GM21528 (cell line): ENCODE measurements at regions not wholly inside any gene's neighbourhood (a gene's known extent, or its start where the extent isn't known, plus 50 kb on each side); places are given as distances from the start of the nearest gene placed in this dataset.

Experiments used
- ATAC-seq: cut with Tn5 transposase; IDR thresholded peaks from one replicate; pipeline ENCODE4 v1.9.1; 2021; ENCODE audit warnings: mild to moderate bottlenecking, moderate library complexity; ENCODE audit not compliant: unreplicated experiment, low FRiP score

GRCh38 chr4:13190093-13190721, 293.9 kb downstream of the RAB28 start:
- ATAC-seq, result no peak

GRCh38 chr4:13184199-13184598, 299.9 kb downstream of the RAB28 start:
- no peak for ATAC-seq

DNA sequence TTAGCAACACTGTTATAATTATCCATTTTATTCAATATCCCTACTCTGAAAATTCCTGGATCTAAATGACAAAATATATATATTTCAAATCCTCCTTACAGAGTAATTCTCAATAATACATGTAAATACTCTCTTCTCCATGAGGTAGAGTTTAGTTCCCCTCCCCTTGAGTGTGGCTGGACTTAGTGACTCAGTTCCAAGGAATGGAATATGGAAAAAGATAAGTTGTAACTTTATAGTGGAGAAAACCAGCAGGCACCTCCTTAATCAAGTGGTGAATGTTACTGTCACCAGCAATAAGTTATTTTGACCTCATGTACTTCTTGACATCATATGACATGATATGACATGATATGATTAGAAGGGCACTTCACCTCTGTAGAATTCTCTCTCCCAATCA, 302.0 kb downstream of the RAB28 start:
- no peak for ATAC-seq

- no peak for ATAC-seq
Measured at GRCh38 chr4:13181681-13182080, 302.5 kb downstream of the RAB28 start.

DNA sequence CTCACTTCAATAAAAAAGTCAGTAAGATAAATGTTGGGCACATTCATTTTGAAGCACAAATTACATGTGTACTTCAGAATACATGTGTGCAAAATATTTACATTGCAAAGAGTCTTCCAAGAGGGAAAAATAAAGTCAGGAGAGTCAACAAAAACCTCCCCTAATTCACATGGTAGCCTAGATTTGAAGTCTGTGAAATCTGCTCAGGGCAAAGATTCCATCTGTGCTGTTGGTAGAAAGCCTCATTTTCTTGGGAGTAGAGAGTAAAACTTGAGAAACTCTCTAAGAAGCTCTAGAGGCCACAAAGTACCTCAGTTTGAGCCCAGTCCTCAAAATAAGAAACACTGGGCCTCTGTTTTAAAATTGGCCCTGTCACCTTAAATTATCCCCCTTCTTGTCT, 303.4 kb downstream of the RAB28 start:
- ATAC-seq, result no peak

DNA sequence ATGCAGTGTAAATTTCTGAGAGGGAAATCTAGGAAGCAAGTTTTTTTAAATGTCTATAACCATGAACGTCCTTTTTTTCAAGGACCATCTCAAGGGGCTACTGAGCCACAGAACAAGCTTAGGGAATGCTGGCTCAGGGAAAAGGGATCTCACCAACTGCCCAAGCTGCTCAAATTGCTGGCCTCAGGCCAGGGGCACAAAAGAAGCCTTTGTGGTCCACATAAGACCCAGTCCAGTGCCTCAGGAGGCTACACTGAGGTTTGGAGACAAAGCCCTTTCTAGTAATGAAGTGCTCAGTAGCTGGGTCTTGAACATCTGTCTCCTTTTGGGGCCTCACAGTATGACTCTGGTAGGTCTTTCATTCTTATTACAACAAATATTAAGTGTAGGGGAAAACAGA, 305.5 kb downstream of the RAB28 start:
- no peak for ATAC-seq

GRCh38 chr4:13176741-13177142, 307.4 kb downstream of the RAB28 start:
- no peak for ATAC-seq

GRCh38 chr4:13174926-13175325, 309.2 kb downstream of the RAB28 start:
- ATAC-seq, result no peak

- no peak for ATAC-seq
Measured at GRCh38 chr4:13174001-13174400, 310.1 kb downstream of the RAB28 start.

- ATAC-seq, result no peak
Measured at GRCh38 chr4:13171292-13172057, 312.7 kb downstream of the RAB28 start.

DNA sequence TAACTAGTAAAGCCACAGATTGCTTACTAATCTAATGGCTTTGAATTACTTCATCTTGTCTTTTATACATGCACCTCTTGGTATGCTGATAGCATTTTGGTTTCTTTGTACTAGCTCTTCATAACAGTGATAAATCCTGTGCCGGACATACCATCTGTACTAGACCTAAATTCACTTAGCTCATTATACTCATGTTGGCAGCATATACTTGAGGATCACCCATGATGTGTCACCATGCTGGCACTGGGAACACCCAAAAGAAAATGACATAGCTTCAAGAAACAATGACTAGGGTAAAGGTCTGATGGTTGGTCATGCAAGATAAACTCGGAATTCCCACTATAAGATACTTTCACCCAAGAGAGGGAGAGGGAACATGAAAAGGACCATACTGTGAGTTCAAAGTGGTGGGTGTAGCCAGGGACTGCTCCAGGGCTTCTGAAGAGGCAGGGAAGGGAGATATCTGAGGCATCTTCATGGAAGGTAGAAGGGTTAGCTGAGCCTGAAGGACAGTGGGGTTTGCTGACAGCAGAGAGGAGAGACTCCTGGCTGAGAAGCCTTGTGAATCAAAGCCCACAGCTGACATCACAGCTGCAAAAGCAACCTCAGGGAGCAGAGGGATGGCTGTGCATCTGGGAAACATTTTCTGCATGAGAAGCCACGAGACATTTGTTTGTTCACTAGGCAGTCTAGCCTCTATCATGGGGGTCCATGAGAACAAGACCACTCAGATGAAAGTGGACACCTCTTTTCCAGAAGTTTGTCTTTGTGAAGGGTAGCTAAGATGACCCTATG, 314.2 kb downstream of the RAB28 start:
- ATAC-seq, result no peak

DNA sequence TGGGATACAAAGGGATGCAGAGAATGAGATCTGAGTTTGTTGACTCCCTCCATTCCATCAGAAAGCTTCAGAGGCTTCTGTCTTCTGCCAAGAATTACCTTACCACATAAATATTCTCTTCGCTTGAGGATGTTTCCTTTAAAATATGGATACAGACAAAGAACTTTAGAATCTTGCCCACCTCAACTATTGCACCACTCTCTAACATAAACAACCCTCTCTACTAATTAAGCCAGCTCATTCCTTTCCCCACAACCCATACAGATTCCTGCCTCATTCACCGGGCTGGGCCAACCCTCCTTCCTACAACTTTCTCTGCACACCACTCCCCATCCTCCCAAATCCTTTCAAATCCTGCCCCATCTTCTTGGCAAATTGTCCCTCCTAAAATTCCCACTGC, 315.8 kb downstream of the RAB28 start:
- no peak for ATAC-seq

GRCh38 chr4:13166214-13166613, 317.9 kb downstream of the RAB28 start:
- no peak for ATAC-seq

DNA sequence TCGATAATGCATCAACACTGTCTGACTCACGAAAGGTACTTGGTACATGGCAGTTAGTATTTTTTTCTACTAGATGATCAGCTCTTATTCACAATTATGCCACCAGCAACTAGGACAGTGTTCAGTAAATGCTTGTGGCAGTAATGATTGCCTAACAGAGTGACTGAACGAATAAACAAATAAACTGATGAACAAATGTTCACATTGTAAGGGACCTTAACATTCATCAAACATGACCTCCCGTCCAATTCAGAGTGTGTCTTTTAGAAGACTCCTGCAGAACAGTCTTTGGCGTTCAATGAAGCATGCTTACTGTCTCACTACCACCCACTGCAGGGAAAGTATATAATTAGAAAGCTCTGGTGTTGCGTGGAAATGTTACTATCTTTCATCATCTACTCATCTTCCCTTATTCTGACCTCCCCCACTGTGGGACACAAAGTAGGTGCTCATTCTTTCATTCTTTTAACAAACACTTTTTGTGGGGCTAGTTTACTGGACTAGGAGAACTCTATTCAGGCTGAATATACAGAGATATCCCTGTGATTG, 319.3 kb downstream of the RAB28 start:
- no peak for ATAC-seq

GRCh38 chr4:13162886-13163285, 321.3 kb downstream of the RAB28 start:
- no peak for ATAC-seq

DNA sequence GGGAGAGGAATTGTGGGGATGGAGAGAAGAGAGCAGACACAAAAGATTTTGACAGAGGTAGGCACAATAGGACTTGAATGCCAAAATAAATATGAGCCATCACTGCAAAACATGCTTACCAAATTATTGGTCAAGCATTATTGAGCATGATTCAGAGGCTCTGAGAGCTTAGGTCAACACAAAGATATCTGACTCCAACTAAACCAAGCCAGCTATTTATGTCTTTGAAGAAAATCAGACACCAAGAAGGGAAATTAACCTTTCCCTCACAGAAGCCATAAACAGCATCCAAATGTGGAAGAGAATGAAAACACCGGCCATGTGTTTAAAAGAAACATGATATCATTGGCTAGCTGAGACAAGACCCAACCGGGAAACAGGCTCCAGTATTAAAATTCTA, 323.2 kb downstream of the RAB28 start:
- ATAC-seq, result no peak

DNA sequence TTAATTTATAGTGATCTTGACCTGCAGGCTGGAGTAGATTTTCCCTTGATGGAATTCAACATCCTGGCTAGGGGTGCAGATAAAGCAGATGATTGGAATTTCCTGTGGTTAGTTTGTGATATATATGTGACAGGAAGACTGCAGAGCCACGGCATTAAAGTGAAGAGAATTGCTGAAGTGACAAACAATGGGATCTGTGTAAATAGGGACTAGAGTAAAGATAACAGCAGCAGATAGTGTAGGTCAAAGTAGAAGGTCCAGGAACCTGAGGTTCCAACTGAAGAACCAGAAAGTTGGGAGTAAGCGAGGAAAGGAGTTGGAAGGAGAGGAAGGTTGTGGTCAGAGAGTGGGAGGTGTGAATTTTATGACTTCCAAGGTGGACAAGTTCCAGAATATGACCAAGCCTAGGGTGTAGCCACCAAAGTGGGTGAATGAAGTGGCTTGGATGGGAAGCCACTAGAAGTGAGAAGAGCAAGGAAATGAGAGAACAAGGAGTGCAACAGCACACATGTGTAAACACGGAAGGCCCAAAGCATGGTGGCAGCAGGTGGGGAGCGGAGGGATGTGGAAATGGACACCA, 325.0 kb downstream of the RAB28 start:
- ATAC-seq, result no peak

DNA sequence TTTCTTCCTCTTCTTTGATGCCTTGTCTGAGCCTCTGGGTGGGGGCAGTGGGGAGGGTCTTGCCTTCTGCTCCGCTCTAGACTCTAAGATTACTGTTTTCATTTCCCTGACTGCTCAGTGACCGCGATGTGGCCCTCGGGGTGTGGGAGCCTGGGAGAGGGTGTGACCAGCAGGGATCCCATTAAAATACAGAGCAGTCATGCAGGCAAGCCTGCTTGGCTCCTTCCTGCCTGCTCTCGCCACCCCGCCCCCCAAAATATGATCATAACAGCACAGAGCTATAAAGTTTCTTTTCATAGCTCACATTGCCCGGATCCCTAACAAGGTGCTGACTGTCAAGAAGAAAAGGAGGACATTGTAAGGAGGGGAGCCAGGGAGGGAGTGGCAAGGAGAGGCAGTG, 332.9 kb downstream of the RAB28 start:
- ATAC-seq, result no peak

GRCh38 chr4:13143222-13144070, 340.7 kb downstream of the RAB28 start:
- no peak for ATAC-seq

GRCh38 chr4:13142726-13143125, 341.4 kb downstream of the RAB28 start:
- ATAC-seq, result no peak
